ENCODE measurements at regions not wholly inside any gene's neighbourhood (a gene's known extent, or its start where the extent isn't known, plus 50 kb on each side); places are given as distances from the start of the nearest gene placed in this dataset.

- TF ChIP-seq ZNF274 (IDR thresholded peaks at IDR 0.05; ENCODE audit: low read depth, low read length) = no peak
- no peak overlapping the region for H3K4me3 ChIP-seq (ENCODE audit: low read length)
Observed at GRCh38 chr6:40295251-40295950, 291.8 kb downstream of the LRFN2 start.

- TF ChIP-seq ZNF274 (IDR thresholded peaks at IDR 0.05; ENCODE audit: low read depth, low read length) = no peak
- no peak overlapping the region for H3K4me3 ChIP-seq (ENCODE audit: low read length)
Observed at GRCh38 chr6:40293460-40294185, 293.5 kb downstream of the LRFN2 start.

- no peak for TF ChIP-seq ZNF274 (IDR thresholded peaks at IDR 0.05; ENCODE audit: low read depth, low read length)
- H3K4me3 ChIP-seq (ENCODE audit: low read length) = no peak overlapping the region
Observed at GRCh38 chr6:40293060-40293459, 294.1 kb downstream of the LRFN2 start.

GRCh38 chr6:40290816-40291215, 296.3 kb downstream of the LRFN2 start:
- H3K4me3 ChIP-seq (ENCODE audit: low read length) = no peak overlapping the region
- no peak for TF ChIP-seq ZNF274 (IDR thresholded peaks at IDR 0.05; ENCODE audit: low read depth, low read length)

- no peak overlapping the region for H3K4me3 ChIP-seq (ENCODE audit: low read length)
- no peak for TF ChIP-seq ZNF274 (IDR thresholded peaks at IDR 0.05; ENCODE audit: low read depth, low read length)
Observed at GRCh38 chr6:40288919-40289318, 298.2 kb downstream of the LRFN2 start.

GRCh38 chr6:40287296-40287850, 299.8 kb downstream of the LRFN2 start:
- TF ChIP-seq ZNF274 (IDR thresholded peaks at IDR 0.05; ENCODE audit: low read depth, low read length) = no peak
- no peak overlapping the region for H3K4me3 ChIP-seq (ENCODE audit: low read length)

- H3K4me3 ChIP-seq (ENCODE audit: low read length) = no peak overlapping the region
- TF ChIP-seq ZNF274 (IDR thresholded peaks at IDR 0.05; ENCODE audit: low read depth, low read length) = no peak
Observed at GRCh38 chr6:40286721-40287120, 300.4 kb downstream of the LRFN2 start.

GRCh38 chr6:40285996-40286395, 301.2 kb downstream of the LRFN2 start:
- no peak for TF ChIP-seq ZNF274 (IDR thresholded peaks at IDR 0.05; ENCODE audit: low read depth, low read length)
- H3K4me3 ChIP-seq (ENCODE audit: low read length) = no peak overlapping the region

GRCh38 chr6:40285535-40285934, 301.6 kb downstream of the LRFN2 start:
- no peak for TF ChIP-seq ZNF274 (IDR thresholded peaks at IDR 0.05; ENCODE audit: low read depth, low read length)
- no peak overlapping the region for H3K4me3 ChIP-seq (ENCODE audit: low read length)

GRCh38 chr6:40282986-40283385, 304.2 kb downstream of the LRFN2 start:
- TF ChIP-seq ZNF274 (IDR thresholded peaks at IDR 0.05; ENCODE audit: low read depth, low read length) = no peak
- no peak overlapping the region for H3K4me3 ChIP-seq (ENCODE audit: low read length)

- H3K4me3 ChIP-seq (ENCODE audit: low read length) = no peak overlapping the region
- no peak for TF ChIP-seq ZNF274 (IDR thresholded peaks at IDR 0.05; ENCODE audit: low read depth, low read length)
Observed at GRCh38 chr6:40281402-40281801, 305.8 kb downstream of the LRFN2 start.

GRCh38 chr6:40280231-40280630, 306.9 kb downstream of the LRFN2 start:
- no peak for TF ChIP-seq ZNF274 (IDR thresholded peaks at IDR 0.05; ENCODE audit: low read depth, low read length)
- H3K4me3 ChIP-seq (ENCODE audit: low read length) = no peak overlapping the region

- H3K4me3 ChIP-seq (ENCODE audit: low read length) = no peak overlapping the region
- TF ChIP-seq ZNF274 (IDR thresholded peaks at IDR 0.05; ENCODE audit: low read depth, low read length) = no peak
Observed at GRCh38 chr6:40276141-40276540, 311.0 kb downstream of the LRFN2 start.

GRCh38 chr6:40274058-40274457, 313.1 kb downstream of the LRFN2 start:
- TF ChIP-seq ZNF274 (IDR thresholded peaks at IDR 0.05; ENCODE audit: low read depth, low read length) = no peak
- H3K4me3 ChIP-seq (ENCODE audit: low read length) = no peak overlapping the region

- no peak overlapping the region for H3K4me3 ChIP-seq (ENCODE audit: low read length)
- TF ChIP-seq ZNF274 (IDR thresholded peaks at IDR 0.05; ENCODE audit: low read depth, low read length) = no peak
Observed at GRCh38 chr6:40268614-40269013, 318.6 kb downstream of the LRFN2 start.
